ENCODE measurements at regions not wholly inside any gene's neighbourhood (a gene's known extent, or its start where the extent isn't known, plus 50 kb on each side); places are given as distances from the start of the nearest gene placed in this dataset.
"Not testable (repeated sequence)": the region's sequence is repeated elsewhere in the genome, so short reads cannot be mapped to it uniquely, and the experiment has no call there.

DNA sequence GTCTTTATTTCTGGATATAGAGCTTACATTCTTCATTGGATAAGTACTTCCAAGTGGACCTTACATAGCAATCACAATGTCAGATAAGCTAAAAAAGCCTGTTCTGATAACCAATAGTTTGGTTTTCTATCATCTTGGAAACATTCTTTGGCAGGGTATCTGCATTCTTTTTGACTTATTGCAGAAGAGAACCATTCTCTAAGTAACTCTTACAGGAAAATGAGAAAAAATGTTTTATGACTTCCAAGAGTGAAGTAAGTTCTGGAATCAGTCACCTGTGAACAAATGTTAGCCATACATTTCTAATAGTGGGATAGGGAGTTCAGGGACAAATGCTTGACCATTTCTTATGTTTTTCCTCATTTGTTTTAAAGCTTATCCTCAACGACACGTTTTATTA lies 564.0 kb downstream of the CD109 start:
- Histone ChIP-seq H3K9me3 (ENCODE audit: control insufficient read depth in 3 of 3, low read length in 3 of 3) (no peaks in the 10 kb centered on the region), H3K4me3 (ENCODE audit: low read length in 3 of 3) (no peak overlapping the region), H3K27me3 (ENCODE audit: control insufficient read depth in 3 of 3, insufficient read depth in 3 of 3, low read length in 3 of 3) (no peaks in the 10 kb centered on the region), H3K9ac (ENCODE audit: low read depth in 1 of 3, low read length in 3 of 3) (no peak overlapping the region), H3K4me1 (ENCODE audit: control insufficient read depth in 3 of 3, insufficient read depth in 3 of 3, low read length in 3 of 3) (no peaks in the 10 kb centered on the region), H3K36me3 (ENCODE audit: control insufficient read depth in 3 of 3, insufficient read depth in 3 of 3, low read length in 3 of 3) (no peaks in the 10 kb centered on the region), H3K27ac (ENCODE audit: low read depth, low read length) (no peak overlapping the region)

- Histone ChIP-seq H3K4me3 (ENCODE audit: low read length in 3 of 3) (no peak overlapping the region), H3K9me3 (ENCODE audit: control insufficient read depth in 3 of 3, low read length in 3 of 3) (no peaks in the 10 kb centered on the region), H3K9ac (ENCODE audit: low read depth in 1 of 3, low read length in 3 of 3) (no peak overlapping the region), H3K4me1 (ENCODE audit: control insufficient read depth in 3 of 3, insufficient read depth in 3 of 3, low read length in 3 of 3) (no peaks in the 10 kb centered on the region), H3K27me3 (ENCODE audit: control insufficient read depth in 3 of 3, insufficient read depth in 3 of 3, low read length in 3 of 3) (no peaks in the 10 kb centered on the region), H3K27ac (ENCODE audit: low read depth, low read length) (no peak overlapping the region), H3K36me3 (ENCODE audit: control insufficient read depth in 3 of 3, insufficient read depth in 3 of 3, low read length in 3 of 3) (no peaks in the 10 kb centered on the region)
Observed at GRCh38 chr6:74256781-74257180, 560.8 kb downstream of the CD109 start.

- Histone ChIP-seq H3K27me3 (ENCODE audit: control insufficient read depth in 3 of 3, insufficient read depth in 3 of 3, low read length in 3 of 3) (no peaks in the 10 kb centered on the region), H3K4me1 (ENCODE audit: control insufficient read depth in 3 of 3, insufficient read depth in 3 of 3, low read length in 3 of 3) (no peaks in the 10 kb centered on the region), H3K9ac (ENCODE audit: low read depth in 1 of 3, low read length in 3 of 3) (no peak overlapping the region), H3K4me3 (ENCODE audit: low read length in 3 of 3) (no peak overlapping the region), H3K9me3 (ENCODE audit: control insufficient read depth in 3 of 3, low read length in 3 of 3) (no peaks in the 10 kb centered on the region), H3K36me3 (ENCODE audit: control insufficient read depth in 3 of 3, insufficient read depth in 3 of 3, low read length in 3 of 3) (no peaks in the 10 kb centered on the region), H3K27ac (ENCODE audit: low read depth, low read length) (no peak overlapping the region)
Observed at GRCh38 chr6:74256381-74256780, 560.4 kb downstream of the CD109 start.

GRCh38 chr6:74255007-74255406 lies 559.0 kb downstream of the CD109 start:
- H3K4me3 ChIP-seq (ENCODE audit: low read length in 3 of 3); H3K36me3 ChIP-seq (ENCODE audit: control insufficient read depth in 3 of 3, insufficient read depth in 3 of 3, low read length in 3 of 3); H3K4me1 ChIP-seq (ENCODE audit: control insufficient read depth in 3 of 3, insufficient read depth in 3 of 3, low read length in 3 of 3); H3K27ac ChIP-seq (ENCODE audit: low read depth, low read length); H3K27me3 ChIP-seq (ENCODE audit: control insufficient read depth in 3 of 3, insufficient read depth in 3 of 3, low read length in 3 of 3); H3K9me3 ChIP-seq (ENCODE audit: control insufficient read depth in 3 of 3, low read length in 3 of 3); H3K9ac ChIP-seq (ENCODE audit: low read depth in 1 of 3, low read length in 3 of 3): not testable (repeated sequence)

GRCh38 chr6:74254147-74254546 lies 558.1 kb downstream of the CD109 start:
- not testable (repeated sequence) for H3K4me1 ChIP-seq (ENCODE audit: control insufficient read depth in 3 of 3, insufficient read depth in 3 of 3, low read length in 3 of 3); H3K27ac ChIP-seq (ENCODE audit: low read depth, low read length); H3K9ac ChIP-seq (ENCODE audit: low read depth in 1 of 3, low read length in 3 of 3); H3K9me3 ChIP-seq (ENCODE audit: control insufficient read depth in 3 of 3, low read length in 3 of 3); H3K36me3 ChIP-seq (ENCODE audit: control insufficient read depth in 3 of 3, insufficient read depth in 3 of 3, low read length in 3 of 3); H3K4me3 ChIP-seq (ENCODE audit: low read length in 3 of 3); H3K27me3 ChIP-seq (ENCODE audit: control insufficient read depth in 3 of 3, insufficient read depth in 3 of 3, low read length in 3 of 3)

DNA sequence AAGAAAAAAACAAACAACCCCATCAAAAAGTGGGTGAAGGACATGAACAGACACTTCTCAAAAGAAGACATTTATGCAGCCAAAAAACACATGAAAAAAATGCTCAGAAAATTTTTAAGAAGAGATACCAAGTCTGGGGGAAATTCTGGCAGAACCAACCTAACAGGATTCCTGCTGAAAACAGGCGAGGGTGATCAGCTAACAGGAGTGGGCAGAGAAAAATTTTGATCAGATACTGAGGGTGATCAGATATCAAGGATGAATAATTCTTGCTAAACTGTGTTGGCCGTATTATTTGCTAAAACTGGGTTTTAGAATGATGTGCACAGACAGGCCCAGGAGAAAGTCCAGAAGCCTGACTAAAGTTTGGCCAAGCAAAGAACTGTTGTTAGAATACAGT lies 557.3 kb downstream of the CD109 start:
- H3K9me3 ChIP-seq (ENCODE audit: control insufficient read depth in 3 of 3, low read length in 3 of 3) = no peaks in the 10 kb centered on the region
- H3K36me3 ChIP-seq (ENCODE audit: control insufficient read depth in 3 of 3, insufficient read depth in 3 of 3, low read length in 3 of 3) = no peaks in the 10 kb centered on the region
- H3K27me3 ChIP-seq (ENCODE audit: control insufficient read depth in 3 of 3, insufficient read depth in 3 of 3, low read length in 3 of 3) = no peaks in the 10 kb centered on the region
- no peak overlapping the region for H3K4me3 ChIP-seq (ENCODE audit: low read length in 3 of 3)
- H3K4me1 ChIP-seq (ENCODE audit: control insufficient read depth in 3 of 3, insufficient read depth in 3 of 3, low read length in 3 of 3) = no peaks in the 10 kb centered on the region
- H3K27ac ChIP-seq (ENCODE audit: low read depth, low read length) = no peak overlapping the region
- no peak overlapping the region for H3K9ac ChIP-seq (ENCODE audit: low read depth in 1 of 3, low read length in 3 of 3)

GRCh38 chr6:74250161-74250818 lies 554.3 kb downstream of the CD109 start:
- Histone ChIP-seq H3K36me3 (ENCODE audit: control insufficient read depth in 3 of 3, insufficient read depth in 3 of 3, low read length in 3 of 3) (no peaks in the 10 kb centered on the region), H3K4me1 (ENCODE audit: control insufficient read depth in 3 of 3, insufficient read depth in 3 of 3, low read length in 3 of 3) (no peaks in the 10 kb centered on the region), H3K9ac (ENCODE audit: low read depth in 1 of 3, low read length in 3 of 3) (no peak overlapping the region), H3K9me3 (ENCODE audit: control insufficient read depth in 3 of 3, low read length in 3 of 3) (no peaks in the 10 kb centered on the region), H3K4me3 (ENCODE audit: low read length in 3 of 3) (no peak overlapping the region), H3K27me3 (ENCODE audit: control insufficient read depth in 3 of 3, insufficient read depth in 3 of 3, low read length in 3 of 3) (no peaks in the 10 kb centered on the region), H3K27ac (ENCODE audit: low read depth, low read length) (no peak overlapping the region)

DNA sequence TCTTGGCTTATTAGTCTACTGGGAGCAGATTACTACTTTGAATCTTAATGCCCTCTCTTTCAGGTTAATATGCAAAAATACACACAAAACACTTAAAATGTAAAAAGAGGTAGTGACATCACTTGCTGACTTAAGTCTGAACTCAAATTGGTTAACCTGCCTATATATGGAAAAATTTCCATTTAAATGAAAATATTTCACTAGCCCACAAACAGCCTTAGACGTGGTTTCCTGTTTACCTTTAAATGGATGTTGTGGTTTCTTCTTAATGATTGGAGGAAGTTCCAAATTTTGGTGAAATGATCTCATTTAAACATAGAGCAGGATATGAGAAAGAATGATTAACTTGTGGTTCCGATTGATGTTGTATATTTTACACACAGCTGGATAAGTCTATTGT lies 553.7 kb downstream of the CD109 start:
- Histone ChIP-seq H3K27ac (ENCODE audit: low read depth, low read length) (no peak overlapping the region), H3K36me3 (ENCODE audit: control insufficient read depth in 3 of 3, insufficient read depth in 3 of 3, low read length in 3 of 3) (no peaks in the 10 kb centered on the region), H3K27me3 (ENCODE audit: control insufficient read depth in 3 of 3, insufficient read depth in 3 of 3, low read length in 3 of 3) (no peaks in the 10 kb centered on the region), H3K4me1 (ENCODE audit: control insufficient read depth in 3 of 3, insufficient read depth in 3 of 3, low read length in 3 of 3) (no peaks in the 10 kb centered on the region), H3K9ac (ENCODE audit: low read depth in 1 of 3, low read length in 3 of 3) (no peak overlapping the region), H3K4me3 (ENCODE audit: low read length in 3 of 3) (no peak overlapping the region), H3K9me3 (ENCODE audit: control insufficient read depth in 3 of 3, low read length in 3 of 3) (no peaks in the 10 kb centered on the region)

DNA sequence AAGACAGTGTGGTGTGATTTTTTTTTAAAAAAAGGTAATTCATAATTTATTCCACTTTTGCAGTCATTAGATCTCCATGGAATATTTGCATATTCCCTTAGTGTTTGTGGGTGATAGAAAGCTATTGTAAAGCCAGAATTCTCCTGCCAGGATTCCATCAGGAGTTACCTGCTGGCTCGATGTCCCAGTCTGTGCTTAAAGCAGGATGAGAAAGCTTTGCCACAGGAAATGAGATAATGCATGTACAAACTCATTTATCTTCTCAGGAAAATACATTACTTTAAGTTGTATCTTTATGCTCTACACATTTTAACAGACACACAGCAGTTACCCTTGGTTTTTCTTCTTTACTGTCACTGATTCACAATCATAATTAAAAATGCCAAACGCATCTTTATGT lies 553.0 kb downstream of the CD109 start:
- Histone ChIP-seq H3K9me3 (ENCODE audit: control insufficient read depth in 3 of 3, low read length in 3 of 3) (no peaks in the 10 kb centered on the region), H3K9ac (ENCODE audit: low read depth in 1 of 3, low read length in 3 of 3) (no peak overlapping the region), H3K4me3 (ENCODE audit: low read length in 3 of 3) (no peak overlapping the region), H3K36me3 (ENCODE audit: control insufficient read depth in 3 of 3, insufficient read depth in 3 of 3, low read length in 3 of 3) (no peaks in the 10 kb centered on the region), H3K27ac (ENCODE audit: low read depth, low read length) (no peak overlapping the region), H3K4me1 (ENCODE audit: control insufficient read depth in 3 of 3, insufficient read depth in 3 of 3, low read length in 3 of 3) (no peaks in the 10 kb centered on the region), H3K27me3 (ENCODE audit: control insufficient read depth in 3 of 3, insufficient read depth in 3 of 3, low read length in 3 of 3) (no peaks in the 10 kb centered on the region)

DNA sequence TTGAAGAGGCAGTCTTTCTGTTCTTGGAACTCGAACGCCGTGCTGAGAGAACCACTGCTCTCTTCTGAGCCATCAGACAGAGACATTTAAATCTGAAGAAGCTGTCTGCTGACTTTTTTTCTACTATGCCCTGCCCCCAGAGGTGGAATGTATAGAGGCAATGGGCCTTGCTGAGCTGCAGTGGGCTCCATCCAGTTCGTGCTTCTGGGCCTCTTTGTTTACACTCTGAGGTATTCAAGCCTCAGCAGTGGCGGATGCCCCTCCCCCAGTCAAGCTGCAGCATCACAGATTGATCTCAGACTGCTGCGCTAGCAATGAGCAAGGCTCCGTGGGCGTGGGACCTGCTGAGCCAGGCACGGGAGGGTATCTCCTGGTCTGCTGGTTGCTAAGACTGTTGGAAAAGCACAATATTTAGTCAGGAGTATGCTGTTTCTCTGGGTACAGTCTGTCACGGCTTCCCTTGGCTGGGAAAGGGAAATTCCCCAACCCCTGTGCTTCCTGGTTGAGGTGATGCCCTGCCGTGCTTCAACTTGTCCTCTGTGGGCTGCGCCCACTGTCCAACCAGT lies 526.8 kb downstream of the CD109 start:
- Histone ChIP-seq H3K27ac (ENCODE audit: low read depth, low read length) (no peak overlapping the region), H3K9me3 (ENCODE audit: control insufficient read depth in 3 of 3, low read length in 3 of 3) (no peaks in the 10 kb centered on the region), H3K9ac (ENCODE audit: low read depth in 1 of 3, low read length in 3 of 3) (no peak overlapping the region), H3K27me3 (ENCODE audit: control insufficient read depth in 3 of 3, insufficient read depth in 3 of 3, low read length in 3 of 3) (no peaks in the 10 kb centered on the region), H3K4me1 (ENCODE audit: control insufficient read depth in 3 of 3, insufficient read depth in 3 of 3, low read length in 3 of 3) (no peaks in the 10 kb centered on the region), H3K36me3 (ENCODE audit: control insufficient read depth in 3 of 3, insufficient read depth in 3 of 3, low read length in 3 of 3) (no peaks in the 10 kb centered on the region), H3K4me3 (ENCODE audit: low read length in 3 of 3) (no peak overlapping the region)

Measured in skeletal muscle tissue (tissue), 3 donors.